ENCODE measurements at regions not wholly inside any gene's neighbourhood (a gene's known extent, or its start where the extent isn't known, plus 50 kb on each side); places are given as distances from the start of the nearest gene placed in this dataset.
A peak's percentile ranks its signal among the peaks of the same experiment; 100 is the strongest.

- H3K27ac ChIP-seq: no peak overlapping the region
- TF ChIP-seq, protein P1, sequence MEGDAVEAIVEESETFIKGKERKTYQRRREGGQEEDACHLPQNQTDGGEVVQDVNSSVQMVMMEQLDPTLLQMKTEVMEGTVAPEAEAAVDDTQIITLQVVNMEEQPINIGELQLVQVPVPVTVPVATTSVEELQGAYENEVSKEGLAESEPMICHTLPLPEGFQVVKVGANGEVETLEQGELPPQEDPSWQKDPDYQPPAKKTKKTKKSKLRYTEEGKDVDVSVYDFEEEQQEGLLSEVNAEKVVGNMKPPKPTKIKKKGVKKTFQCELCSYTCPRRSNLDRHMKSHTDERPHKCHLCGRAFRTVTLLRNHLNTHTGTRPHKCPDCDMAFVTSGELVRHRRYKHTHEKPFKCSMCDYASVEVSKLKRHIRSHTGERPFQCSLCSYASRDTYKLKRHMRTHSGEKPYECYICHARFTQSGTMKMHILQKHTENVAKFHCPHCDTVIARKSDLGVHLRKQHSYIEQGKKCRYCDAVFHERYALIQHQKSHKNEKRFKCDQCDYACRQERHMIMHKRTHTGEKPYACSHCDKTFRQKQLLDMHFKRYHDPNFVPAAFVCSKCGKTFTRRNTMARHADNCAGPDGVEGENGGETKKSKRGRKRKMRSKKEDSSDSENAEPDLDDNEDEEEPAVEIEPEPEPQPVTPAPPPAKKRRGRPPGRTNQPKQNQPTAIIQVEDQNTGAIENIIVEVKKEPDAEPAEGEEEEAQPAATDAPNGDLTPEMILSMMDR (conservative IDR thresholded peaks at IDR 0.05): no peak
These were observed 74.0 kb upstream of the NEO1 start for GRCh38 chr15:72978223-72978622.

DNA sequence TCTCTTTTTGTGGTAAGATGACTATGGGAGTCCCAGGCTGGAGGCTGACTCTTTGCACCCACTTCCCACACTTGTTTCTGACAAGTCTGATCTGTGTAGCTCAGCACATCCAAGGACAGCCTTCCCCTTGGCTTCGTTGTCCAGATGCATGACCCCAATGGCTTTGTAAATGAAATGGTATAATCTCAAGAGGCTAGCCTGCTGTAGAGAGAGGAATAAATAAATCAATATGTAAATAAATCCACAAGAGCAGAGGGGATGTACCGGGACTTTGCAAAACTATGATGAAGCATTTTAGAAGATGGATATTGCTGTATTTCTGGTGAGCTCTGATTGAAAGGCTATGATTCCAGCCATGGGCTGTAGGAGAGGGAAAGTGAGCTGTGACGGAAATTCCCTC is 79.9 kb upstream of the NEO1 start:
- H3K27ac ChIP-seq: no peak overlapping the region
- TF ChIP-seq, protein P1 (conservative IDR thresholded peaks at IDR 0.05): no peak

GRCh38 chr15:72971766-72972165 is 80.5 kb upstream of the NEO1 start:
- H3K27ac ChIP-seq: no peak overlapping the region
- TF ChIP-seq, protein P1 (conservative IDR thresholded peaks at IDR 0.05): no peak

- TF ChIP-seq, protein P1 (conservative IDR thresholded peaks at IDR 0.05): no peak
- H3K27ac ChIP-seq: no peak overlapping the region
These were observed 81.1 kb upstream of the NEO1 start for GRCh38 chr15:72970933-72971760.

DNA sequence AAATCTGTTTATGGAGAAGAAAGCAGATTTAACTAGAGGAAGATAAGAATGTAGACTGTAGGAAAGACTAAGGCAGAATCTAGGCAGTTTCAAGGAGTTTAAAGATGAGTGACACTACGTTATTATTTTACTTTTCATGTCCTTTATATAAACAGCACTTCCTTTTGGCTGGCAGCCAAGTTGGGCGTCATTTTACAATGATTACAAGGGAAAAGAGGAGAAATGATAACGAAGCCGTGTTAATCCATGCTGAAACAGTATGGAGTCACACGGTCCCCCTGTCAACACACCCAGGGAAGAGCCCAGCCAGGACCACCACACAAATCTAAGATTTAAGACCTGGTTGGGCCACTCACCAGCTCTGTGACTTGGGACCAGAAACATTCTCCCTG is 83.7 kb upstream of the NEO1 start:
- peak overlapping the region; percentile 22 for H3K27ac ChIP-seq
- TF ChIP-seq, protein P1 (conservative IDR thresholded peaks at IDR 0.05): no peak

DNA sequence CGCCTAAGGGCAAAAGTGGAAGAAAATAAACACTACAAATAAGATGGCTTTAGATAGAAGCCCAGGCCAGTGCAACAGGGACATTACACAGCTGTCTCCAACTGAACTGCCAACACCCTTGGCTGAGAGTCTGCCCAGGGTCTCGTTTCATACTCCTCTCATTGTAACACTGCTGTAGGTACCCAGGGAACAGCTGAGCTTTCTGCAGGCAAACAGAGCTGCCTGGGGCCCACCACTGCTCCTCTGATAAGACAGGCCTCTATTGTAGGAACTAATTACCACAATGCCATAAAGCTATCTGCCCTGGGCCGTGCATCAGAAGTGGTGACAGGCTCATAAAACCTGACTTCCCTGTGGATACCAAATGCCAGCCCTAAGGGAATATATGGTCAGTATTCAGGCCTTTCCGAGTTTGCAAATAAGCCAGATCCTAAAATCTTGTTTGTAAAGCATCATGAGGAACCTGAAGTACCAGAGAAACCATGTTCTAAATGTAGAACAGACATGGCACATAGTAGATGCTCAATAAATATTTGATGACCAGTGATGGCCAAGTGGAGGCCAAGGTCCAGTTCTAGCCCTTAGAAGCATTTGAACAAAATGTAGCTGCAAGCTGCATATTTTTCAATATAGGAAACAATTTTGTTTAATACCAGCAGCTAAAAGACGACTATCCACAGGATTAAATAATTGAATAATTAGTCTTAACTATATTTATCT is 84.3 kb upstream of the NEO1 start:
- TF ChIP-seq, protein P1 (conservative IDR thresholded peaks at IDR 0.05): no peak
- peak overlapping the region; percentile 22 for H3K27ac ChIP-seq

GRCh38 chr15:72967397-72967796 is 84.9 kb upstream of the NEO1 start:
- TF ChIP-seq, protein P1 (conservative IDR thresholded peaks at IDR 0.05): no peak
- no peak overlapping the region for H3K27ac ChIP-seq
